K562 (cell line): ENCODE measurements at regions not wholly inside any gene's neighbourhood (a gene's known extent, or its start where the extent isn't known, plus 50 kb on each side); places are given as distances from the start of the nearest gene placed in this dataset.

Experiments
- ATAC-seq: fragments of 200-7000 bp; cut with Tn5 transposase; 3 replicates; pipeline ENCODE4 v1.9.1; 2020; ENCODE audit warnings: moderate library complexity
- BruUV-seq: library from RNA; stranded (reverse); fragments of 400-500 nt; replicated peaks from 2 replicates; lab custom pipeline; 2021; lab: Mats Ljungman, UMichigan
- CTCF ChIA-PET: fragments of 300-600 bp; formaldehyde crosslinking; extraction: SDS; loops from one replicate; lab custom pipeline; 2021; ENCODE audit warnings: low intra/inter-chr PET ratio; lab: Yijun Ruan, JAX
- POLR2A ChIA-PET: fragments of 300-600, 350-650 bp; sonication (Branson Sonifier 250); formaldehyde crosslinking; extraction: SDS; loops from one replicate; lab custom pipeline; 2021; ENCODE audit warnings: antibody characterized with exemption, inconsistent platforms; lab: Yijun Ruan, JAX
- DNase-seq, 4 experiments: peaks; one replicate each; pipeline versions ENCODE4 v3.0.0 to v3.0.0-alpha.2; 2011 to 2018; ENCODE audit warnings: low spot score in 3 of 4, mixed read lengths in 3 of 4; ENCODE audit errors: extremely low read depth in 1 of 4
- FAIRE-seq: peaks from 2 replicates; lab custom pipeline; 2011; peaks lifted over from hg19 to GRCh38; lab: Jason Lieb, UNC
- H2AFZ ChIP-seq: 2 replicates; pipeline ENCODE4 v1.6.0; 2011; ENCODE audit warnings: low read depth, low read length, control low read depth, inconsistent platforms
- H3K27ac ChIP-seq: fragments of 200-600 bp; 3 replicates; pipeline ENCODE4 v1.8.0; 2011; ENCODE audit warnings: low read depth, mild to moderate bottlenecking, control low read depth, inconsistent platforms, low read length, moderate library complexity, mixed read lengths; ENCODE audit errors: extremely low read depth
- H3K27me3 ChIP-seq, 2 experiments: fragments of 300-600 bp in 1 of 2; 2 replicates in 1 of 2; 3 replicates in 1 of 2; pipeline versions ENCODE4 v1.6.0 to v1.8.0; 2011; ENCODE audit warnings: inconsistent platforms in 2 of 2, low read length in 2 of 2, mild to moderate bottlenecking in 1 of 2, mixed read lengths in 1 of 2, moderate library complexity in 1 of 2; ENCODE audit not compliant: control insufficient read depth in 2 of 2, insufficient read depth in 2 of 2
- H3K36me3 ChIP-seq: fragments of 300-600 bp; 3 replicates; pipeline ENCODE4 v1.8.0; 2011; ENCODE audit warnings: mild to moderate bottlenecking, low read length, inconsistent platforms; ENCODE audit not compliant: control insufficient read depth, insufficient read depth
- H3K4me1 ChIP-seq, 2 experiments: fragments of 200-600 bp in 1 of 2; replicated peaks in 1 of 2; 2 replicates in 1 of 2; 3 replicates in 1 of 2; pipeline versions ENCODE4 v1.5.1 to v1.8.0; 2011; ENCODE audit warnings: inconsistent platforms in 2 of 2, low read length in 2 of 2, mild to moderate bottlenecking in 1 of 2, mixed read lengths in 1 of 2, moderate library complexity in 1 of 2; ENCODE audit not compliant: control insufficient read depth in 2 of 2, insufficient read depth in 2 of 2
- H3K4me2 ChIP-seq: 2 replicates; pipeline ENCODE4 v1.6.1; 2011; ENCODE audit warnings: low read length, control low read depth, inconsistent platforms, mixed read lengths; ENCODE audit not compliant: insufficient read depth
- H3K4me3 ChIP-seq: fragments of 200-600 bp; sonication (generic), shearing (Covaris generic); 2 replicates; pipeline ENCODE4 v1.5.1; 2016; ENCODE audit warnings: control low read depth, inconsistent platforms
- H3K79me2 ChIP-seq: fragments of 200-600 bp; 3 replicates; pipeline ENCODE4 v1.8.0; 2011; ENCODE audit warnings: low read length, inconsistent platforms; ENCODE audit not compliant: control insufficient read depth, insufficient read depth
- H3K9ac ChIP-seq, 2 experiments: 2 replicates each; pipeline versions ENCODE4 v1.6.0 to v1.6.1; 2011; ENCODE audit warnings: low read depth in 2 of 2, low read length in 2 of 2, control low read depth in 1 of 2, inconsistent platforms in 1 of 2, mild to moderate bottlenecking in 1 of 2, mixed read lengths in 1 of 2; ENCODE audit not compliant: insufficient read depth in 1 of 2
- H3K9me1 ChIP-seq: one replicate; pipeline ENCODE4 v1.6.0; 2011; ENCODE audit warnings: inconsistent platforms, mild to moderate bottlenecking, low read length, moderate library complexity; ENCODE audit not compliant: control insufficient read depth, insufficient read depth
- H3K9me3 ChIP-seq: replicated peaks from 2 replicates; pipeline ENCODE4 v1.5.1; 2011; ENCODE audit warnings: low read depth, low read length, inconsistent platforms; ENCODE audit not compliant: control insufficient read depth, insufficient read depth
- H4K20me1 ChIP-seq: replicated peaks from 2 replicates; pipeline ENCODE4 v1.6.1; 2011; ENCODE audit warnings: low read length, inconsistent platforms, mixed read lengths; ENCODE audit not compliant: control insufficient read depth, insufficient read depth
- BRD9 ChIP-seq: fragments of 450-650 bp; IDR thresholded peaks from 2 replicates; pipeline ENCODE4 v1.6.1; 2018; ENCODE audit warnings: low read depth; ENCODE audit not compliant: partially characterized antibody
- CEBPB ChIP-seq: fragments of 450-650 bp; IDR thresholded peaks from 2 replicates; pipeline ENCODE4 v1.6.1; 2016; ENCODE audit warnings: missing genetic modification characterization, missing compliant biosample characterization
- CEBPG ChIP-seq, 3 experiments: fragments of 200-800 bp in 1 of 3; sonication (Bioruptor generic) in 1 of 3; sonication (generic) in 1 of 3; formaldehyde crosslinking in 1 of 3; IDR thresholded peaks in 2 of 3; conservative IDR thresholded peaks in 1 of 3; 2 replicates each; pipeline versions ENCODE4 v1.6.1 to v1.8.0; 2016 to 2022; ENCODE audit warnings: missing compliant biosample characterization in 2 of 3, missing genetic modification characterization in 2 of 3, mild to moderate bottlenecking in 1 of 3, missing genetic modification reagents in 1 of 3
- CREBBP ChIP-seq: IDR thresholded peaks from one replicate; pipeline ENCODE4 v1.6.1; 2012; ENCODE audit warnings: low read depth, mild to moderate bottlenecking, control low read depth, inconsistent platforms, low read length
- HOXB6 ChIP-seq: fragments of 250-450 bp; sonication (Bioruptor Pico); IDR thresholded peaks from 2 replicates; pipeline ENCODE4 v1.5.1; 2022; ENCODE audit warnings: mild to moderate bottlenecking, borderline replicate concordance
- MAZ ChIP-seq, 2 experiments: fragments of 450-650 bp in 1 of 2; sonication (generic) in 1 of 2; formaldehyde crosslinking; IDR thresholded peaks in 1 of 2; conservative IDR thresholded peaks in 1 of 2; 2 replicates each; pipeline versions ENCODE4 v1.4.0 to v1.5.0; 2020; ENCODE audit warnings: mild to moderate bottlenecking in 1 of 2, missing genetic modification reagents in 1 of 2
- RBM34 ChIP-seq: fragments of 200-400 bp; formaldehyde crosslinking; IDR thresholded peaks from 2 replicates; pipeline ENCODE4 v1.6.1; 2018; ENCODE audit warnings: low read length, borderline replicate concordance; ENCODE audit not compliant: insufficient read depth
- SIN3A ChIP-seq, 2 experiments: fragments of 150-350 bp in 1 of 2; IDR thresholded peaks; 2 replicates each; pipeline ENCODE4 v1.6.1; 2011 to 2016; ENCODE audit warnings: borderline replicate concordance in 2 of 2, low read depth in 2 of 2, low read length in 2 of 2, mild to moderate bottlenecking in 2 of 2, moderate library complexity in 2 of 2; ENCODE audit not compliant: control insufficient read depth in 1 of 2
- TEAD4 ChIP-seq, 2 experiments: sonication (generic) in 1 of 2; formaldehyde crosslinking in 1 of 2; IDR thresholded peaks; 2 replicates each; pipeline versions ENCODE4 v1.6.1 to v1.8.0; 2012 to 2022; ENCODE audit warnings: borderline replicate concordance in 1 of 2, inconsistent platforms in 1 of 2, low read length in 1 of 2, mild to moderate bottlenecking in 1 of 2, missing genetic modification reagents in 1 of 2
- ZNF143 ChIP-seq: sonication (generic); formaldehyde crosslinking; IDR thresholded peaks from 2 replicates; pipeline ENCODE4 v1.9.0; 2022; ENCODE audit warnings: mild to moderate bottlenecking, missing genetic modification reagents
- ZNF23 ChIP-seq: fragments of 250-450 bp; sonication (Bioruptor Pico); IDR thresholded peaks from 2 replicates; pipeline ENCODE4 v1.4.0; 2020; ENCODE audit warnings: mild to moderate bottlenecking
- WGBS: fragments of 100-300 bp; shearing (Covaris generic); methylation state at CpG from one replicate; pipeline ENCODE4 v1.1.6; 2016; ENCODE audit warnings: low coverage, mixed read lengths; ENCODE audit not compliant: insufficient coverage; ENCODE audit errors: missing lambda C conversion rate; 5-methylcytosine and 5-hydroxymethylcytosine counted together
- in situ Hi-C: fragments of 300-500 bp; cut with MboI; formaldehyde crosslinking; loops from 4 replicates; pipeline ENCODE4 v1.15.0; 2018; ENCODE audit warnings: inconsistent platforms, mixed read lengths
- intact Hi-C: fragments of 100-400 bp; cut with micrococcal nuclease; formaldehyde crosslinking; loops from 2 replicates; pipeline ENCODE4 v1.14.2; 2022
- TF ChIP-seq, protein P1 (sequence below): IDR thresholded peaks from 3 replicates; pipeline ENCODE4 v1.6.1; 2011; ENCODE audit warnings: borderline replicate concordance, mild to moderate bottlenecking, moderate library complexity; ENCODE audit not compliant: insufficient read length; ENCODE audit errors: extremely low read depth

DNA sequence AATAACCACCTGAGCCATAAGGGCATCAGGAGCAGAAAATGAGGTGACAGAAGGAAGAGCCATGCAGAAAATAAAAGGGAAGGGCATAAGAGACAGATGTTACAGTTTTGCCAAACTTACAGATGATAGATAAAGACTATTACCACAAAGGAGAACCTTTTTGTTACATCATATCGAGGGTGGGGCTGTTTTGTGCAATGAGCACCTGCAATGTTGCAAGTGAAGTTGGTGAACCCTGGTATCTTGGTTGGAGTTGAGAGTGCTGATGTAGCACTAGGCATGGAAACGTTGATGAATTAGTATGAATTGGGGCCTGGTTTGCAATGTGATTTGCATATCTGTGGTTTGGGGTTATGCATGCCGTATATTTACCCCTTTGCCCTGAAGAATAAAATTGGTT, 119.8 kb upstream of the TEX13D start:
- intact Hi-C loops (loop anchor here (5.0 kb wide), 2 partner anchors 115 to 165 kb away; no protein-coding TSS in a partner anchor), in situ Hi-C loops (no loop called here)
- H3K4me1 ChIP-seq = peaks cover 3 to 6% of the 10 kb centered on the region in 2 experiments; a peak in 3 of 5 replicates
- CTCF ChIA-PET = no interaction called here
- no TSS peak for BruUV-seq
- WGBS = 12% methylated on average over 3 of the region's 3 CpGs
- H4K20me1 ChIP-seq = no peaks in the 10 kb centered on the region
- no peaks in the 10 kb centered on the region for H3K79me2 ChIP-seq
- no peak overlapping the region for H3K4me3 ChIP-seq
- H3K9ac ChIP-seq = no peak overlapping the region
- H3K36me3 ChIP-seq = no peaks in the 10 kb centered on the region
- FAIRE-seq = no peak
- ATAC-seq = no peak
- TF ChIP-seq RBM34 = no peak
- no peak for TF ChIP-seq CEBPG (CRISPR knock-in tag; IDR thresholded peaks at IDR 0.05)
- TF ChIP-seq CEBPG (tag; conservative IDR thresholded peaks at IDR 0.05 in 1 of 2, IDR thresholded peaks at IDR 0.05 in 1 of 2) = peak in 1 of 2 experiments; percentile 54; a peak in 2 of 4 replicates
- TF ChIP-seq CEBPB (tag) = peak; percentile 69
- H3K4me2 ChIP-seq = no peak overlapping the region
- no peaks in the 10 kb centered on the region for H3K9me1 ChIP-seq
- H2AFZ ChIP-seq = no peak overlapping the region
- H3K27me3 ChIP-seq = no peaks in the 10 kb centered on the region
- POLR2A ChIA-PET = no interaction called here
- H3K27ac ChIP-seq = no peak overlapping the region
- H3K9me3 ChIP-seq = no peaks in the 10 kb centered on the region
- no peak for DNase-seq

DNA sequence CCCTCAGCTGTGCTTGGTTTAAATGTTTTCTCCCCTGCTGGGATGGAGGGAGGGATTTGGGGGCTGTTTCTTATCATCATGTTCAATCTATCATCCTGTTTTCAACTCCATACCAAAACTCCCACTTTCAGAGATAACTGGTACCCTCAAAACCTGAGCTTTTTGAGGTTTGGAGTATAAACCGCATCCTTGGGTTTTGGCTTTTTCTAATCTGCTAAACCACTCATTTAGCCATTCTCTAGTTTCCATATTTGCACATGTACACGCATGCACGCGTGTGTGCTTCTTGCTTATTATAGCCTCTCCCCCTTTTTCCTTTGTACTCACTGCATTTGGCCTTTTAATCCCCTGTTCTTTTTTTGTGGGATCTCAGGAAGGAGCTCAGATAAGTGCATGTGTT, 116.7 kb upstream of the TEX13D start:
- in situ Hi-C loops = no loop called here
- DNase-seq (no peak), ATAC-seq (no peak), FAIRE-seq (no peak)
- intact Hi-C loops = no loop called here
- Histone ChIP-seq H3K4me3 (no peak overlapping the region), H3K79me2 (no peaks in the 10 kb centered on the region), H3K9me3 (no peaks in the 10 kb centered on the region), H3K27me3 (no peaks in the 10 kb centered on the region; a peak in 1 of 5 replicates), H3K27ac (no peak overlapping the region), H3K36me3 (no peaks in the 10 kb centered on the region), H2AFZ (no peak overlapping the region), H3K4me2 (no peak overlapping the region), H3K4me1 (peaks cover 4 to 6% of the 10 kb centered on the region in 2 experiments; a peak in 3 of 5 replicates), H3K9ac (no peak overlapping the region), H4K20me1 (no peaks in the 10 kb centered on the region), H3K9me1 (no peaks in the 10 kb centered on the region)
- CTCF ChIA-PET = no interaction called here
- POLR2A ChIA-PET = no interaction called here
- 7% methylated on average over 4 of the region's 4 CpGs for WGBS
- no TSS peak for BruUV-seq
- TF ChIP-seq SIN3A (IDR thresholded peaks at IDR 0.05; ENCODE audit: borderline replicate concordance in 2 of 2, control insufficient read depth in 1 of 2, low read depth in 2 of 2, low read length in 2 of 2) (no peak), ZNF143 (CRISPR knock-in tag) (no peak), TEAD4 (IDR thresholded peaks at IDR 0.05; ENCODE audit: low read length) (no peak), TEAD4 (CRISPR knock-in tag; IDR thresholded peaks at IDR 0.05; ENCODE audit: borderline replicate concordance) (no peak), CREBBP (no peak), MAZ (CRISPR knock-in tag; conservative IDR thresholded peaks at IDR 0.05 in 1 of 2, IDR thresholded peaks at IDR 0.05 in 1 of 2) (no peak), HOXB6 (CRISPR knock-in tag) (no peak), ZNF23 (CRISPR knock-in tag) (no peak), BRD9 (no peak)
- TF ChIP-seq, protein P1, sequence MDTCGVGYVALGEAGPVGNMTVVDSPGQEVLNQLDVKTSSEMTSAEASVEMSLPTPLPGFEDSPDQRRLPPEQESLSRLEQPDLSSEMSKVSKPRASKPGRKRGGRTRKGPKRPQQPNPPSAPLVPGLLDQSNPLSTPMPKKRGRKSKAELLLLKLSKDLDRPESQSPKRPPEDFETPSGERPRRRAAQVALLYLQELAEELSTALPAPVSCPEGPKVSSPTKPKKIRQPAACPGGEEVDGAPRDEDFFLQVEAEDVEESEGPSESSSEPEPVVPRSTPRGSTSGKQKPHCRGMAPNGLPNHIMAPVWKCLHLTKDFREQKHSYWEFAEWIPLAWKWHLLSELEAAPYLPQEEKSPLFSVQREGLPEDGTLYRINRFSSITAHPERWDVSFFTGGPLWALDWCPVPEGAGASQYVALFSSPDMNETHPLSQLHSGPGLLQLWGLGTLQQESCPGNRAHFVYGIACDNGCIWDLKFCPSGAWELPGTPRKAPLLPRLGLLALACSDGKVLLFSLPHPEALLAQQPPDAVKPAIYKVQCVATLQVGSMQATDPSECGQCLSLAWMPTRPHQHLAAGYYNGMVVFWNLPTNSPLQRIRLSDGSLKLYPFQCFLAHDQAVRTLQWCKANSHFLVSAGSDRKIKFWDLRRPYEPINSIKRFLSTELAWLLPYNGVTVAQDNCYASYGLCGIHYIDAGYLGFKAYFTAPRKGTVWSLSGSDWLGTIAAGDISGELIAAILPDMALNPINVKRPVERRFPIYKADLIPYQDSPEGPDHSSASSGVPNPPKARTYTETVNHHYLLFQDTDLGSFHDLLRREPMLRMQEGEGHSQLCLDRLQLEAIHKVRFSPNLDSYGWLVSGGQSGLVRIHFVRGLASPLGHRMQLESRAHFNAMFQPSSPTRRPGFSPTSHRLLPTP = no peak
